Activated T-cell treated with anti-CD3 and anti-CD28 coated beads, Interleukin-2, amount 50 U/mL, for 4 hours (primary cell): ENCODE measurements at regions not wholly inside any gene's neighbourhood (a gene's known extent, or its start where the extent isn't known, plus 50 kb on each side); places are given as distances from the start of the nearest gene placed in this dataset.
"Not testable (repeated sequence)": the region's sequence is repeated elsewhere in the genome, so short reads cannot be mapped to it uniquely, and the experiment has no call there.

Source experiments
- ATAC-seq, 2 donors: fragments of 200-7000 bp; cut with Tn5 transposase; one replicate each; pipeline ENCODE4 v1.10.0; 2021
- DNase-seq: peaks from one replicate; pipeline ENCODE4 v3.0.0-alpha.2; 2020
- H3K27me3 Mint-ChIP-seq: one replicate; pipeline ENCODE4 v1.8.0; 2021; ENCODE audit warnings: low read depth, mixed read lengths
- H3K36me3 Mint-ChIP-seq: one replicate; pipeline ENCODE4 v1.8.0; 2022; ENCODE audit warnings: mixed read lengths; ENCODE audit not compliant: insufficient read depth
- H3K4me1 Mint-ChIP-seq: one replicate; pipeline ENCODE4 v1.8.0; 2021; ENCODE audit warnings: low read depth, mixed read lengths
- H3K4me3 Mint-ChIP-seq: one replicate; pipeline ENCODE4 v1.8.0; 2021; ENCODE audit warnings: mild to moderate bottlenecking, moderate library complexity, mixed read lengths
- H3K9me3 Mint-ChIP-seq: one replicate; pipeline ENCODE4 v1.8.0; 2021; ENCODE audit warnings: mixed read lengths

DNA sequence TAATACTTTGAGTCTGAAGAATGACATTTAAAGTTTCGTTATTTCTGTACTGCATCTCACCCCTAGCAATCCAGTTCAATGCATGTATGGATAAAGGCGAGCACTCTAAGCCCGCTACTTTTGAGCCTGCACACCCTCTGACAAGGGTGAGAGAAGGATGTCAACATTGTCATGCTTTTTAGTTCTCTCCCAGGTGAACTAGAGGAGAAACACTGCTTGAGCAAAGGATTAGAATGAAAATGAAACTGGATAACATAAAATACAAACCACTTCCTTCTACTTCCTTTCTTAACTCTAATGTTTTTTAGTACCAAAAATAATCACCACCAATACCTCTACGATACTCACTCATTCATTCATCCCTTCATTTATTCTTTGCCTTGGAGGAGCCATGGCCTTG, 588.7 kb upstream of the NR2F2 start:
- H3K36me3 Mint-ChIP-seq, result no peaks in the 10 kb centered on the region
- H3K4me1 Mint-ChIP-seq, result peaks cover 16% of the 10 kb centered on the region
- no peaks in the 10 kb centered on the region for H3K27me3 Mint-ChIP-seq
- H3K4me3 Mint-ChIP-seq, result no peak overlapping the region
- peaks cover 10% of the 10 kb centered on the region for H3K9me3 Mint-ChIP-seq
- DNase-seq, result no peak
- ATAC-seq, result no peak

- DNase-seq (no peak), ATAC-seq (no peak)
- Mint-ChIP-seq H3K4me3 (no peak overlapping the region), H3K9me3 (peaks cover 10% of the 10 kb centered on the region), H3K27me3 (no peaks in the 10 kb centered on the region), H3K4me1 (peaks cover 16% of the 10 kb centered on the region), H3K36me3 (no peaks in the 10 kb centered on the region)
Observed at GRCh38 chr15:95742256-95742655, 588.2 kb upstream of the NR2F2 start.

DNA sequence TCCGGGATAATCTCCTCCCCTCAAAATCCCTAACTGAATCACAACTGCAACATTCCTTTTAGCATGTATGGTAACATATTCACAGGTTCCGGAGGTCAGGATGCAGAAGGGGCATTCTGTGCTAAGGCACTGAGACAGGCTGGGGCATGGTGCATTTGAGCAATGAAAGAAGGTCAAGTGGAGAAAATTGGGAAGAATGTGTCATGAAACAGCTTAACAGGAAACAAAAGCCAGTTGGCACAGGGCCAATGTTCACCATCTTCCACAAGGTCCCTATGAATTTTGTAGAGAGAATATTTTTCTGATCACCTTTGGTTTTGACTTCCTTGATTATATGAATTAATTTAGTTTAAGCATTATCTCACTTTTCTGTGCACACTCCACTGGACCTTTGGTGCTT, 587.7 kb upstream of the NR2F2 start:
- no peak for DNase-seq
- no peaks in the 10 kb centered on the region for H3K27me3 Mint-ChIP-seq
- no peak overlapping the region for H3K4me3 Mint-ChIP-seq
- no peaks in the 10 kb centered on the region for H3K36me3 Mint-ChIP-seq
- ATAC-seq, result no peak
- H3K9me3 Mint-ChIP-seq, result peaks cover 10% of the 10 kb centered on the region
- peaks cover 16% of the 10 kb centered on the region for H3K4me1 Mint-ChIP-seq

GRCh38 chr15:95757171-95757570, 573.3 kb upstream of the NR2F2 start:
- Mint-ChIP-seq H3K4me3 (no peak overlapping the region), H3K9me3 (no peaks in the 10 kb centered on the region)
- no peak for ATAC-seq

DNA sequence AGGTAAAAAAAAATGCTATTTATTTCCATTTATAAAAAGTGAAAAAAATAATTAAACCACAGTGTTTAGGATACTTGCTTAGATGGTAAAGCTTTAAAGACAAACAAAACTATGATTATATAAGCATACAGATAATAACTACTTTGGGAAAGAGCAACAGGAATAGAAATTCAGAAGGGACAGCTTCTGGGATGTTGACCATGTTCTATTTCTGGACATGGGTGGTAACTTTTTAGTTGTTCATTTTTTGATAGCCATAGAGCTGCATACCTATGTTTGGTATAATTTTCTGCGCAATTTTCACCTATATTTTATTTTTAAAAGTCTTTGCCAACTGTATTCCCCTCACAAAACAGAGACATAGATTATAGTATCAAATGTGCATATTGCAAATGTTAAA, 572.0 kb upstream of the NR2F2 start:
- no peak for ATAC-seq
- H3K36me3 Mint-ChIP-seq, result no peaks in the 10 kb centered on the region
- DNase-seq, result no peak
- no peaks in the 10 kb centered on the region for H3K27me3 Mint-ChIP-seq
- no peaks in the 10 kb centered on the region for H3K9me3 Mint-ChIP-seq
- no peak overlapping the region for H3K4me3 Mint-ChIP-seq
- no peaks in the 10 kb centered on the region for H3K4me1 Mint-ChIP-seq

More at GRCh38 chr15:95757171-95757570, 573.3 kb upstream of the NR2F2 start:
- Mint-ChIP-seq H3K4me1 (no peaks in the 10 kb centered on the region), H3K36me3 (no peaks in the 10 kb centered on the region), H3K27me3 (no peaks in the 10 kb centered on the region)
- no peak for DNase-seq

GRCh38 chr15:95758851-95759250, 571.6 kb upstream of the NR2F2 start:
- DNase-seq (no peak), ATAC-seq (no peak)
- no peaks in the 10 kb centered on the region for H3K36me3 Mint-ChIP-seq
- H3K4me1 Mint-ChIP-seq, result no peaks in the 10 kb centered on the region
- no peaks in the 10 kb centered on the region for H3K27me3 Mint-ChIP-seq
- no peak overlapping the region for H3K4me3 Mint-ChIP-seq
- H3K9me3 Mint-ChIP-seq, result no peaks in the 10 kb centered on the region

DNA sequence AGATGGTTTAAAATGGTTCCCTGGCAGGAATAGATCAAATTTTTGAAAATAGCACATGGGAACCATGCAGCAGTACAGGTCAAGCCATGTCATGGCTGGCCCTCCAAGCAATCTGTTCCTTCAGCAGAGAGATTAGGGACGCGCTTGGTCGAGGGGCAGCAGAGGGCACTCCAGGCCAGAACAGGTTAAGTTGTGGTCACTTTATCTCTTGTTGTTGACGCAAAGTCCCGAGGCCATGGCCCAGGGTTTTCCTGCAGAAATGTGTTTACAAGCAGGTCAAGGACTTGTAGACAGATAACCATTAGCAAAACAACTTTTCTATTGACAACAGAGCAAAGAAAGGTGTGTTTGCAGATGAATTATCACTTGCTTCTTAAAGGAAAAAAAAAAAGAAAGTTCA, 570.0 kb upstream of the NR2F2 start:
- no peak for DNase-seq
- no peaks in the 10 kb centered on the region for H3K36me3 Mint-ChIP-seq
- H3K4me1 Mint-ChIP-seq, result no peaks in the 10 kb centered on the region
- no peaks in the 10 kb centered on the region for H3K9me3 Mint-ChIP-seq
- no peak for ATAC-seq
- H3K27me3 Mint-ChIP-seq, result no peaks in the 10 kb centered on the region
- H3K4me3 Mint-ChIP-seq, result no peak overlapping the region

GRCh38 chr15:95761501-95762165, 568.9 kb upstream of the NR2F2 start:
- no peaks in the 10 kb centered on the region for H3K4me1 Mint-ChIP-seq
- ATAC-seq (no peak), DNase-seq (no peak)
- no peaks in the 10 kb centered on the region for H3K27me3 Mint-ChIP-seq
- no peak overlapping the region for H3K4me3 Mint-ChIP-seq
- H3K9me3 Mint-ChIP-seq, result no peaks in the 10 kb centered on the region
- no peaks in the 10 kb centered on the region for H3K36me3 Mint-ChIP-seq

DNA sequence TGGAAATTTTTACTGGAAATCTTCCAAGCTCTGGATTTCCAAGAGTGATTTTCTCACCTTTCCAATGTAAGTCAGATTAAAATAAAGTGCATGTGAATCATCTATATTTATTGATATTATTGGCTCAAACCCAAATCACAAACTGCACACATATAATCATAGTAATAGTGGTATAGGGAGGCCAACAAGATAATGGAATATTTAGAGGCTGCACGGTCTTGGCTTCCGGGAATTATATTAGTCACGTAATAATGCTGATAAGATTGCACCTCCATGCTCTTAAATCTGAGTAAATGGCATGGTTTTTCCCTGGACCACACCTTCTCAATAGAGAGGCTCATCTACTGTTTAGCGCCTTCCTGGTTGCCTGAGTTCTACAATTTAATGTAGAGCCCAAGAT, 567.1 kb upstream of the NR2F2 start:
- no peaks in the 10 kb centered on the region for H3K4me1 Mint-ChIP-seq
- DNase-seq (no peak), ATAC-seq (no peak)
- H3K4me3 Mint-ChIP-seq, result no peak overlapping the region
- H3K36me3 Mint-ChIP-seq, result no peaks in the 10 kb centered on the region
- no peaks in the 10 kb centered on the region for H3K9me3 Mint-ChIP-seq
- H3K27me3 Mint-ChIP-seq, result no peaks in the 10 kb centered on the region

DNA sequence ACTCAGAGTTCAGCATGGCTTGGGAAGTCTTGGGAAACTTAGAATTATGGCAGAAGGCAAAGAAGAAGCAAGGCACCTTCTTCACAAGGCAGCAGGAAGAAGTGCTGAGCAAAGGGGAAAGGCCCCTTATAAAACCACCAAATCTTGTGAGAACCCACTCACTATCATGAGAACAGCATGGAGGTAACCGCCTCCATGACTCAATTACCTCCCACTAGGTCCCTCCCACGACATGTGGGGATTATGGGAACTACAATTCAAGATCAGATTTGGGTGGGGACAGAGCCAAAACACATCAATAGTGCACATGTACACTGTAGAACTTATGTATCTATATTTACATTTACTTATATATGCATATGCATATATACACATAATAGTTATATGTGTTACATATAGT, 565.3 kb upstream of the NR2F2 start:
- ATAC-seq (no peak), DNase-seq (no peak)
- Mint-ChIP-seq H3K36me3 (no peaks in the 10 kb centered on the region), H3K9me3 (no peaks in the 10 kb centered on the region), H3K27me3 (no peaks in the 10 kb centered on the region), H3K4me3 (no peak overlapping the region), H3K4me1 (no peaks in the 10 kb centered on the region)

GRCh38 chr15:95770196-95770595, 560.3 kb upstream of the NR2F2 start:
- Mint-ChIP-seq H3K36me3 (no peaks in the 10 kb centered on the region), H3K4me3 (no peak overlapping the region), H3K9me3 (no peaks in the 10 kb centered on the region), H3K4me1 (no peaks in the 10 kb centered on the region), H3K27me3 (no peaks in the 10 kb centered on the region)
- DNase-seq, result no peak
- no peak for ATAC-seq

- no peak for ATAC-seq
- Mint-ChIP-seq H3K36me3 (no peaks in the 10 kb centered on the region), H3K9me3 (no peaks in the 10 kb centered on the region)
Observed at GRCh38 chr15:95772982-95773381, 557.5 kb upstream of the NR2F2 start.

GRCh38 chr15:95784508-95784907, 546.0 kb upstream of the NR2F2 start:
- Mint-ChIP-seq H3K4me3 (no peak overlapping the region), H3K9me3 (peaks cover 57% of the 10 kb centered on the region), H3K36me3 (peaks cover 2% of the 10 kb centered on the region), H3K27me3 (no peaks in the 10 kb centered on the region), H3K4me1 (no peaks in the 10 kb centered on the region)
- no peak for DNase-seq
- no peak for ATAC-seq

More at GRCh38 chr15:95772982-95773381, 557.5 kb upstream of the NR2F2 start:
- H3K4me3 Mint-ChIP-seq, result no peak overlapping the region
- H3K4me1 Mint-ChIP-seq, result no peaks in the 10 kb centered on the region
- H3K27me3 Mint-ChIP-seq, result no peaks in the 10 kb centered on the region
- no peak for DNase-seq

GRCh38 chr15:95785276-95785675, 545.2 kb upstream of the NR2F2 start:
- H3K4me1 Mint-ChIP-seq, H3K27me3 Mint-ChIP-seq, DNase-seq, H3K36me3 Mint-ChIP-seq, ATAC-seq, H3K4me3 Mint-ChIP-seq: not testable (repeated sequence)
- H3K9me3 Mint-ChIP-seq, result peaks cover 57% of the 10 kb centered on the region

- H3K4me1 Mint-ChIP-seq, result no peaks in the 10 kb centered on the region
- ATAC-seq, result no peak
- H3K9me3 Mint-ChIP-seq, result no peaks in the 10 kb centered on the region
- H3K36me3 Mint-ChIP-seq, result no peaks in the 10 kb centered on the region
- no peak overlapping the region for H3K4me3 Mint-ChIP-seq
- no peaks in the 10 kb centered on the region for H3K27me3 Mint-ChIP-seq
- no peak for DNase-seq
Observed at GRCh38 chr15:95793231-95793630, 537.3 kb upstream of the NR2F2 start.

- DNase-seq (no peak), ATAC-seq (no peak)
- H3K4me1 Mint-ChIP-seq, result no peaks in the 10 kb centered on the region
- H3K4me3 Mint-ChIP-seq, result no peak overlapping the region
- no peaks in the 10 kb centered on the region for H3K36me3 Mint-ChIP-seq
- no peaks in the 10 kb centered on the region for H3K9me3 Mint-ChIP-seq
- H3K27me3 Mint-ChIP-seq, result no peaks in the 10 kb centered on the region
Observed at GRCh38 chr15:95795386-95795785, 535.1 kb upstream of the NR2F2 start.
